ENCODE measurements at regions not wholly inside any gene's neighbourhood (a gene's known extent, or its start where the extent isn't known, plus 50 kb on each side); places are given as distances from the start of the nearest gene placed in this dataset.

DNA sequence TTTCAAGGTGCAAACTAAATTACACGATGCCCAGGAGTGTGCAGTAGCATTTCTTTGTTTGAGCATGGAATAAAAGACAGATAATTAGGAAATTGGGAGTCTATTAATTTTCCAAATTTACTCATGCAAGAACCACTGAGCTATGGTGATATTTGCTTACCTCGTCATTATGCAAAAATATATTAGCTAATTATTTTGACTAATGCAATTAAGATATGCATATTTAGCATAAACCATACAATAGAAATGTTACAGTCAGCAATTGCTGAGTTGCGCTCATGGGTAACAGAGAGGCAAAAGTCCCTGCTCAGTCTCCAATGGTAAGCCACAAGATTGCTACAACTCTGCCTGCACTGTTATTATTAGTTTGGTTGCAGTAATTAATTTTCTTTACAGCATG is 342.0 kb downstream of the TXNL1 start:
- no CpG with 5 or more reads among the region's 3 CpGs for WGBS, 2 experiments (ENCODE audit: extremely low coverage in 2 of 2, insufficient read length in 1 of 2)
- no peak overlapping the region for H3K9ac ChIP-seq (ENCODE audit: low read depth, low read length)
- no peak overlapping the region for H4K91ac ChIP-seq (ENCODE audit: insufficient read depth, low read depth, low read length)
- H2BK120ac ChIP-seq (ENCODE audit: low read depth, low read length) = no peak overlapping the region
- H4K8ac ChIP-seq (ENCODE audit: low read depth in 2 of 2, low read length in 2 of 2) = no peak overlapping the region
- ChIA-PET POLR2A (ENCODE audit: unreplicated experiment) (no interaction called here), CTCF (interaction anchor here (0.6 kb wide), 1 partner anchor 568 kb away, joined by 4 read pairs; no protein-coding TSS in a partner anchor)
- no peak overlapping the region for H3K4me3 ChIP-seq (ENCODE audit: insufficient read depth, low read depth, low read length)
- TF ChIP-seq RFX5 (IDR thresholded peaks at IDR 0.05; ENCODE audit: low read depth, low read length) = no peak
- peak; percentile 94 for TF ChIP-seq MAFK (IDR thresholded peaks at IDR 0.05; ENCODE audit: low read depth, low read length)
- no peak overlapping the region for H3K18ac ChIP-seq (ENCODE audit: low read depth, low read length)
- no peak for ATAC-seq (ENCODE audit: low read depth)
- H3K56ac ChIP-seq (ENCODE audit: extremely low read depth, insufficient read depth, low read length) = no peak overlapping the region
- H3K27ac ChIP-seq (ENCODE audit: insufficient read depth, low read length) = no peak overlapping the region
- no peak overlapping the region for H2AFZ ChIP-seq (replicated peaks; ENCODE audit: low read length, poor library complexity)
- H3K4me1 ChIP-seq (ENCODE audit: control insufficient read depth, insufficient read depth, low read length) = no peaks in the 10 kb centered on the region
- DNase-seq = no peak
- no peak overlapping the region for H3K14ac ChIP-seq (replicated peaks; ENCODE audit: low read depth, low read length)
- H3K36me3 ChIP-seq (ENCODE audit: control insufficient read depth, insufficient read depth, low read length) = no peaks in the 10 kb centered on the region
- dilution Hi-C loops (cut with HindIII; ENCODE audit: low sequenced_read_pairs, unreplicated experiment) = no loop called here
- H3K79me1 ChIP-seq (ENCODE audit: low read depth in 1 of 2, low read length in 2 of 2) = no peaks in the 10 kb centered on the region
- no peak overlapping the region for H2AK9ac ChIP-seq (replicated peaks; ENCODE audit: low read depth, low read length, poor library complexity)
- no peak overlapping the region for H4K5ac ChIP-seq (ENCODE audit: low read depth, low read length)
- H3K9me3 ChIP-seq (ENCODE audit: control insufficient read depth, insufficient read depth, low read length) = no peaks in the 10 kb centered on the region
- H3K27me3 ChIP-seq (ENCODE audit: control insufficient read depth, insufficient read depth, low read length) = no peaks in the 10 kb centered on the region
- intact Hi-C loops (cut with micrococcal nuclease) = loop anchor here (5.0 kb wide), 1 partner anchor 429 kb away; no protein-coding TSS in a partner anchor
- no peak overlapping the region for H2AK5ac ChIP-seq (ENCODE audit: low read depth, low read length)
- no peak overlapping the region for H2BK20ac ChIP-seq (ENCODE audit: low read depth, low read length)
- H3K23ac ChIP-seq (ENCODE audit: low read depth, low read length) = no peak overlapping the region
- H2BK15ac ChIP-seq (ENCODE audit: low read depth, low read length) = no peak overlapping the region
- H3K9me1 ChIP-seq (ENCODE audit: insufficient read depth, low read length) = 0 out of 2 replicates have a peak, but pooled peaks cover 2% of the 10 kb centered on the region
- H3K4ac ChIP-seq (ENCODE audit: low read depth, low read length) = no peak overlapping the region
- no peak overlapping the region for H2BK5ac ChIP-seq (ENCODE audit: low read depth, low read length, poor library complexity, severe bottlenecking)
- no peak overlapping the region for H3K4me2 ChIP-seq (ENCODE audit: low read depth, low read length)
- no peaks in the 10 kb centered on the region for H4K20me1 ChIP-seq (ENCODE audit: insufficient read depth, low read length)
- in situ Hi-C loops (cut with MboI; ENCODE audit: low sequenced_read_pairs) = no loop called here
- no TSS peak for BruUV-seq (replicated peaks)

All from IMR-90 (cell line).